NCI-H748 (cell line): ENCODE measurements at regions not wholly inside any gene's neighbourhood (a gene's known extent, or its start where the extent isn't known, plus 50 kb on each side); places are given as distances from the start of the nearest gene placed in this dataset.
"Not testable (repeated sequence)": the region's sequence is repeated elsewhere in the genome, so short reads cannot be mapped to it uniquely, and the experiment has no call there.

Experiments used
- DNase-seq: peaks from one replicate; lab custom pipeline; 2025; ENCODE audit not compliant: unreplicated experiment; lab: John Stamatoyannopoulos, UW

- no peak for DNase-seq
These were observed 146.1 kb upstream of the ZEB2 start for GRCh38 chr2:144666032-144666431.

GRCh38 chr2:144663207-144663606 is 143.3 kb upstream of the ZEB2 start:
- no peak for DNase-seq

- no peak for DNase-seq
These were observed 140.8 kb upstream of the ZEB2 start for GRCh38 chr2:144660518-144661316.

GRCh38 chr2:144659731-144660275 is 139.9 kb upstream of the ZEB2 start:
- DNase-seq: no peak

- no peak for DNase-seq
These were observed 134.6 kb upstream of the ZEB2 start for GRCh38 chr2:144654523-144654922.

GRCh38 chr2:144650907-144651306 is 131.0 kb upstream of the ZEB2 start:
- no peak for DNase-seq

- DNase-seq: no peak
These were observed 129.0 kb upstream of the ZEB2 start for GRCh38 chr2:144648837-144649465.

GRCh38 chr2:144645083-144645778 is 125.3 kb upstream of the ZEB2 start:
- DNase-seq: no peak

- no peak for DNase-seq
These were observed 124.6 kb upstream of the ZEB2 start for GRCh38 chr2:144644549-144644948.

- DNase-seq: no peak
These were observed 123.8 kb upstream of the ZEB2 start for GRCh38 chr2:144643537-144644336.

- no peak for DNase-seq
These were observed 122.9 kb upstream of the ZEB2 start for GRCh38 chr2:144642856-144643255.

GRCh38 chr2:144642131-144642530 is 122.2 kb upstream of the ZEB2 start:
- DNase-seq: no peak

- not testable (repeated sequence) for DNase-seq
These were observed 118.3 kb upstream of the ZEB2 start for GRCh38 chr2:144638250-144638649.

GRCh38 chr2:144636860-144637259 is 116.9 kb upstream of the ZEB2 start:
- not testable (repeated sequence) for DNase-seq

GRCh38 chr2:144632809-144633208 is 112.9 kb upstream of the ZEB2 start:
- DNase-seq: no peak

- DNase-seq: no peak
These were observed 111.7 kb upstream of the ZEB2 start for GRCh38 chr2:144631636-144632035.

GRCh38 chr2:144630459-144631215 is 110.7 kb upstream of the ZEB2 start:
- no peak for DNase-seq

GRCh38 chr2:144629935-144630334 is 110.0 kb upstream of the ZEB2 start:
- no peak for DNase-seq

GRCh38 chr2:144628566-144628965 is 108.6 kb upstream of the ZEB2 start:
- DNase-seq: no peak

GRCh38 chr2:144625626-144626025 is 105.7 kb upstream of the ZEB2 start:
- no peak for DNase-seq
